Activated naive CD8-positive, alpha-beta T cell treated with anti-CD3 and anti-CD28 coated beads for 36 hours (primary cell): ENCODE measurements at regions not wholly inside any gene's neighbourhood (a gene's known extent, or its start where the extent isn't known, plus 50 kb on each side); places are given as distances from the start of the nearest gene placed in this dataset.

Experiments used
- DNase-seq: peaks from one replicate; pipeline ENCODE4 v3.0.0; 2021
- H3K27ac Mint-ChIP-seq: one replicate; pipeline ENCODE4 v1.8.0; 2022; ENCODE audit warnings: mild to moderate bottlenecking, moderate library complexity, mixed read lengths
- H3K27me3 Mint-ChIP-seq: one replicate; pipeline ENCODE4 v1.8.0; 2022; ENCODE audit warnings: mild to moderate bottlenecking, mixed read lengths
- H3K36me3 Mint-ChIP-seq: one replicate; pipeline ENCODE4 v1.8.0; 2021; ENCODE audit warnings: mild to moderate bottlenecking, mixed read lengths
- H3K4me1 Mint-ChIP-seq: one replicate; pipeline ENCODE4 v1.8.0; 2021; ENCODE audit warnings: mixed read lengths
- H3K4me3 Mint-ChIP-seq: one replicate; pipeline ENCODE4 v1.8.0; 2022; ENCODE audit warnings: mild to moderate bottlenecking, moderate library complexity, mixed read lengths
- H3K9me3 Mint-ChIP-seq: one replicate; pipeline ENCODE4 v1.8.0; 2022; ENCODE audit warnings: mixed read lengths

DNA sequence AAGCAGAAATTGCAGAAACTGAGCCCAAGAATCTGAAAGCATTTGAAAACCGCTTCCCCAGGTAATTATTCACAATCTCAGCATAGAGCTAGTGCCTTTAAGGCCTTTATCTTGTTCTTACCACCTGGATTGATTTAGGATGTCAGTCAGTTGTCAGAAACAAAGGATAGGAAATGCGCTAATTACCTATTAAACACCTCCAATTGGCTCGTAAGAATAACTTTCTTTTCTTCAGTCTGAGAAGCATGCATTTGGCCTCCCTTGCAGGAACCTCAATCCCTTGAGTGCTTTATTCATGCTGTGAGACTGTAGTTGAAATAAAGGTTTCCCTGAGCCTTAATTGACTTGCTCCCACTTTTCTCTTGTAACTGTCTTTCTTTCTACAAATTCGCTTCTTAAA is 400.3 kb upstream of the LRATD1 start:
- Mint-ChIP-seq H3K27ac (no peak overlapping the region), H3K27me3 (no peaks in the 10 kb centered on the region), H3K4me3 (no peak overlapping the region), H3K36me3 (no peaks in the 10 kb centered on the region), H3K9me3 (peaks cover 5% of the 10 kb centered on the region), H3K4me1 (no peaks in the 10 kb centered on the region)
- DNase-seq, result no peak

DNA sequence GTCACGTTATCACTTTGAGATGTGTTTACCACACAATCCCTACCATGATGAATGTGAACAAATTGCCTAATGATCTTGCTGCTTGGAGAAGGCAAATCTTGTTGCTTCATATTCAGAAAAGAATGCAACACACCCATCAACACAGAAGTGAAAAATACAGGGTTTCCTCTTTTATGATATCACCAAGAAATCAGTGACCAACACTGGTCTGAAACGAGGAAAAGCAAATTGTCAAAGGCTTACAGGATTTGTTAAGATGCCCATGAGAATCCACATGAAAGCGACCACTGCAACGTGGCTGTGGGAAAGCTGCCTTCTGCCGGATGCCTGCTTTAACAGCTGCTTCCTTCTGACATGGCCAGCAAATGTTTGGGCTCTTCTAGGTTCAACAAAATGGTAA is 397.6 kb upstream of the LRATD1 start:
- Mint-ChIP-seq H3K36me3 (no peaks in the 10 kb centered on the region), H3K27ac (no peak overlapping the region), H3K27me3 (no peaks in the 10 kb centered on the region), H3K9me3 (peaks cover 3% of the 10 kb centered on the region), H3K4me1 (no peaks in the 10 kb centered on the region), H3K4me3 (no peak overlapping the region)
- DNase-seq, result no peak

DNA sequence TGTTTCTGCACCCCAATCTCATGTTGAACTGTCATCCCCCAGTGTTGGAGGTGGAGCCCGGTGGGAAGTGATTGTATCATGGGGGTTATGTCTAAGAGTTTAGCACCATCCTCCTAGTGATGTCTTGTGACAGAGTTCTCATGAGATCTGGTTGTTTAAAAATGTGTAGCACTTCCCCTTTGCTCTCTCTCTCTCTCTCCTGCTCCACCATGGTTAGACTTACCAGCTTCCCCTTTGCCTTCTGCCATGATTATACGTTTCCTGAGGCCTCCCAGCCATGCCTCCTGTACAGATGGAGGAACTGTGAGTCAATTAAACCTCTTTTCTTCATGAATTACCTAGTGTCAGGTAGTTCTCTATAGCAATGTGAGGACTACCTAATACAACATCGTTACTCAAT is 396.9 kb upstream of the LRATD1 start:
- peaks cover 3% of the 10 kb centered on the region for H3K9me3 Mint-ChIP-seq
- H3K4me3 Mint-ChIP-seq, result no peak overlapping the region
- H3K36me3 Mint-ChIP-seq, result no peaks in the 10 kb centered on the region
- no peak for DNase-seq
- no peaks in the 10 kb centered on the region for H3K4me1 Mint-ChIP-seq
- H3K27me3 Mint-ChIP-seq, result no peaks in the 10 kb centered on the region
- H3K27ac Mint-ChIP-seq, result no peak overlapping the region

DNA sequence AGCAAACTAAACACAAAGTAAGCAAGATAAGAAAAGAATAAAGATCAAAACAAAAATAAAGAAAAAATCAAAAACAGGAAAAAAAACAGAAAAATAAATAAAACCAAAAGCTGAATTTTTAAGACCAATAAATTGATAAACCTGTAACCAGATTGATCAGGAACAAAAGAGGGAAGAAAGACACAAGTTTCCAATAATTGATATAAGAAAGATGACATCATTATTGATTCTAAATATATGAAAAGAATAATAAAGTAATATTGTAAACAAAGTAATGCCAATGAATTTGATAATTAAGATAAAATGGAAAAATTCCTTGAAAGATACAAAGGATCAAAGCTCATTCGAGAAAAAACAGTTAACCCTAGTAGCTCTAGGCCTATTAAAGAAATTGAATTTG is 394.6 kb upstream of the LRATD1 start:
- no peak overlapping the region for H3K27ac Mint-ChIP-seq
- peaks cover 3% of the 10 kb centered on the region for H3K9me3 Mint-ChIP-seq
- no peaks in the 10 kb centered on the region for H3K4me1 Mint-ChIP-seq
- H3K36me3 Mint-ChIP-seq, result no peaks in the 10 kb centered on the region
- no peak overlapping the region for H3K4me3 Mint-ChIP-seq
- no peak for DNase-seq
- no peaks in the 10 kb centered on the region for H3K27me3 Mint-ChIP-seq

DNA sequence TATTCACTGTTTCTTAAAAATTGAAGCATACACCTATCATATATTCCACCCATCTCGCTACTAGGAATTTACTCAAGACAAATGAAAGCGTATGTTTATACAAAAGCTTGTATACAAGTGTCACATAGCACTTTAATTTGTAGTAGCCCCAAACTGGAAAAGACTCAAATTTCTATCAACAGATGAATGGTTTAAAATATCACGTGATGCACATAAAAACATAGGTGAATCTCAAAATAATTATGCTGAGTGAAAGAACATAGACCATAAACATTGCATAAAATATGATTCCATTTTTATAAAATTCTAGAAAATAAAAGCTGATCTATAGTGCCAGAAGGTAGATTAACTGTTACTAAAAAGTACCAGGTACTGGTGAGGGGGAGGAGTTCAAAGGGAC is 392.9 kb upstream of the LRATD1 start:
- Mint-ChIP-seq H3K9me3 (peaks cover 2% of the 10 kb centered on the region), H3K36me3 (no peaks in the 10 kb centered on the region), H3K27me3 (no peaks in the 10 kb centered on the region), H3K4me1 (no peaks in the 10 kb centered on the region), H3K27ac (no peak overlapping the region), H3K4me3 (no peak overlapping the region)
- no peak for DNase-seq

DNA sequence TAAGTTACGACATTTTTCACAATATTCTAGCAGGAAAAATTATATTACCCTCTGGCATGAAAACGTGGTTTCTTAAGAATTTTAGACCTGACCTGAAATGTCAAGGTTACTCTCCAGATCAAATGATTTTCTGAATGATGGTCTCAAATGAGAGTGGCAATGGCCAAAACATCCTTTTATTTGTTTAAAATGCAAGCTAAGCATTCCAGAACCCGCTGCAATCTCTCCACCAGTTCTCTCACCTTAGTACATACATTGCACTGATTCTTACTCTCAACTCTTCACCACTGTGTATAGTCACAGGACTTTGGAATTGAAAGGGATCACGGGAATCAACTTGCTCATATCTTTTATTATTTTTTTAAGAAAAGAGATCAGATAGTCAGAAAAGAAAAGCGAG is 391.6 kb upstream of the LRATD1 start:
- Mint-ChIP-seq H3K4me1 (no peaks in the 10 kb centered on the region), H3K4me3 (no peak overlapping the region), H3K27ac (no peak overlapping the region), H3K36me3 (no peaks in the 10 kb centered on the region), H3K9me3 (no peaks in the 10 kb centered on the region), H3K27me3 (no peaks in the 10 kb centered on the region)
- no peak for DNase-seq

DNA sequence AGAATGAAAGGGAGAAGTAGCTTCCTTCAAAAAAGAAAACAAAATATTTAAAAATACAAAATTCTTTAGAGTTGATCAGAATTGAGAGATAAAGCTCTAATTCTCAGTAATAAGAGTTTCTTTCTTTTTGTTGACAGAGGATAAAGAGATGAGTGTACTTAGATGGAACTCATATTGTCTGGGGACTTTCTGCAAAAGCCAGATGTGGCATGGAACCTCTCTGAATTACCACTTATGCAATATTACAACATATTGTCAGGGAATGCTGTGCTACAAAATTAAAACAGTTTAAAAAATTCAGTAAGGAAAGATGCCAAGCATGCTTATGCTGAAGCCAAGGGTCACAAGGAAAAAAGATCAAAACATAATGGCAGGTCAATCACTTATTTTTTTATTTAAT is 386.6 kb upstream of the LRATD1 start:
- H3K36me3 Mint-ChIP-seq, result no peaks in the 10 kb centered on the region
- no peak overlapping the region for H3K4me3 Mint-ChIP-seq
- no peaks in the 10 kb centered on the region for H3K4me1 Mint-ChIP-seq

DNA sequence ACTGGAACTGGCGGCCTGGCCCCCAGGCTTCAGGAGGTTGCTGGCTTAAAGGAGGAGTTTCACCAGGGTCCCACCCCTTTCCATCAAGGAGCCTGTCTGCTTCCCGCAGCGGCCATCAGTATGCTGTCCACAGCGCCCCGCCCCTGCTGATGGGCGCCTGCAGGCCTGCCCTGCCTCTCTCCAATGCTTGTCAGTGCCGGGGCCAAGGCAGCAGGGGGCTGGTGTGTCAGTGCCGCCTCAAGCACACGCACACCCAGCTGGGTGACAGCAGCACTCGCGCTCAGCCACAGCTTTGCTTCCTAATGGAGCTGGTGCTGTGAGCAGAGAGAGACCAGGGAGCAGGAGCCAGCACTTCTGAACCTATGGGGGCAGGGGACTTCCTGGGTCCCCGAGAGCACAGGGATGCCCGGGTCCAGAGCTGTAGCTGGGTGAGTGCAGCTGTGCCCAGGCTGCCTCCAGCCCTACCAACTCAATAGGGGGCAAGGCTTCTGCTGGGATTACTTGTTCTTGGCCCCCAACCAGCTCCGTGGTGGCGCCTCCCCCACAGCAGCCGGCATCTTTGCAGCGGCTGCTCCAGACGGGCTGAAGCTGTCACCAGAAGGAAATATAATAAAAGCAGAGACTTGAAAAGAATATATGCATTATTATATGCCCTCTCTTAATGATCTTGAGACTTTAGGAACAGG is 377.2 kb upstream of the LRATD1 start:
- H3K4me1 Mint-ChIP-seq, result no peaks in the 10 kb centered on the region
- no peaks in the 10 kb centered on the region for H3K27me3 Mint-ChIP-seq
- no peak for DNase-seq
- no peak overlapping the region for H3K27ac Mint-ChIP-seq
- H3K36me3 Mint-ChIP-seq, result no peaks in the 10 kb centered on the region
- H3K4me3 Mint-ChIP-seq, result no peak overlapping the region
- peaks cover 5% of the 10 kb centered on the region for H3K9me3 Mint-ChIP-seq

More for the DNA sequence above, 386.6 kb upstream of the LRATD1 start:
- Mint-ChIP-seq H3K9me3 (no peaks in the 10 kb centered on the region), H3K27me3 (no peaks in the 10 kb centered on the region), H3K27ac (no peak overlapping the region)
- DNase-seq, result no peak

DNA sequence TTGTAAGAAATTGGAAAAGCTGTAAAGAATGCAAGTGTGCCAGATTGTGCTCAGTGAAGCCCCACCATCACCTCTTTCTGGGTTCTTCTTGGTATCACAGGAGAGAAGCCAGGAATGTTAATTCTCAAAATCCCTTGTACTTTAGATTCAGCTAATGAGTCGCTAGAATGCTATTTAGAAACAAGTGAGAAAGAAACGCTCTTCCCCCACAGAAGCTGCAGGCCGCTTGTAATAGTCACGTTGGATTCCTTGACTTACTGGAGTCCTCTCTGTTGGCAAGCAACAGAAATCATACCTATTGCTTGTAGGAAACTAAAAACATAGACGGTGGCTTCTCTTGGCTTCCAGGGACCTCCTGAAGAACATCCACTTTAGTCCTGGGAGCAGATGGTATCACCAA is 375.6 kb upstream of the LRATD1 start:
- H3K36me3 Mint-ChIP-seq, result no peaks in the 10 kb centered on the region
- H3K27ac Mint-ChIP-seq, result no peak overlapping the region
- DNase-seq, result no peak
- no peaks in the 10 kb centered on the region for H3K4me1 Mint-ChIP-seq
- H3K27me3 Mint-ChIP-seq, result no peaks in the 10 kb centered on the region
- peaks cover 1% of the 10 kb centered on the region for H3K9me3 Mint-ChIP-seq
- no peak overlapping the region for H3K4me3 Mint-ChIP-seq

DNA sequence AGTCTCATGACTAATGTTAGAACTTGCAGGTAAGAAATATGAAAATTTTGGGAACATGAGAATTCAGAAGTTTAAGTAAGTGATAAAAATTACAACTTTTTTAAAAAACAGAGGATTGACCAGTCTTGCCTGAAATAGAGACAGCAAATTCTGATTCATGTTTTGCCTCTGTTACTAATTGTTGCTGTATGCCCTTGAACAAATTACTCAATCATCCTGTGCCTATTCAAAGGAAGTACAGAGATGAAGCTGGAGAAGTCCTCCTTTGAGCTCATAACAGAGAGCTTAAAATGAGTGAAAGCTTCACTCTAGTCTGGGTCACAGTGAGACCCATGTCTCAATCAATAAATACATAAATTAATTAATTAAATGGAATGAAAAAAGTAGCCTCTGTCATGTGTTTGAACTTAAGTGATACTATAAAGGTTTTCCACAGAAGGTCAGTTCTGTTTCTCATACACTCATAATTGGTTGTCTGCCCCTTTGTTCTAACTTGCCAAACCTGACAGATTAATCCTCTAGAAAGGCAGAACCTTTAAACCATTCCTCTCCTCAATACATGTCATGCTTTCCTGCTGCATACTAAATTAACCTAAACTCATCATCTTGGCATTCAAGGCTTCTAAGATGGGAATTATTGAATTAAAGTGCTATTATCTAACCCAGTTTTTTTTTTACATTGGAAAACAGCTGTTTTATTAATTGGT is 374.6 kb upstream of the LRATD1 start:
- Mint-ChIP-seq H3K4me1 (no peaks in the 10 kb centered on the region), H3K4me3 (no peak overlapping the region), H3K9me3 (peaks cover 1% of the 10 kb centered on the region), H3K27me3 (no peaks in the 10 kb centered on the region), H3K36me3 (no peaks in the 10 kb centered on the region), H3K27ac (no peak overlapping the region)
- DNase-seq, result no peak

DNA sequence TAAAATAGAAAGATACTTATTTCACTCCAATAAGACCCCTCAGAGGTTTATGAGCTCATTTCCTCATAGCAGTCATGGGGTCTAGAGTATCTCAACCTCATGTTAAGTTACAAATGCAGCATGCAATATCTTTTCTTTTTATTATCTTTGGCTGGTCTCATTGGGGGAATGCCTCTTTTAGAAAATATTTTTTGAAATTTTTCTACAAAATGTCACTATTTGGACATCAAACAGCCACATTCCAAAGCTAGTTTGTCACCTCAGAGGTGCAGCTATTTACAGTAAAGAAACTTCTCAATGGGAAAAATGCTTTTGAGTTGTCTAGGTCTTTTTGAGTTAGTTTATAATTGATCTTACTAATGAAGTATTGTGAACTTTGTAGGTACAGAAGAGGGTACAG is 370.7 kb upstream of the LRATD1 start:
- no peaks in the 10 kb centered on the region for H3K9me3 Mint-ChIP-seq
- H3K27me3 Mint-ChIP-seq, result no peaks in the 10 kb centered on the region
- H3K4me1 Mint-ChIP-seq, result no peaks in the 10 kb centered on the region
- no peaks in the 10 kb centered on the region for H3K36me3 Mint-ChIP-seq
- H3K4me3 Mint-ChIP-seq, result no peak overlapping the region
- no peak overlapping the region for H3K27ac Mint-ChIP-seq
- DNase-seq, result no peak

DNA sequence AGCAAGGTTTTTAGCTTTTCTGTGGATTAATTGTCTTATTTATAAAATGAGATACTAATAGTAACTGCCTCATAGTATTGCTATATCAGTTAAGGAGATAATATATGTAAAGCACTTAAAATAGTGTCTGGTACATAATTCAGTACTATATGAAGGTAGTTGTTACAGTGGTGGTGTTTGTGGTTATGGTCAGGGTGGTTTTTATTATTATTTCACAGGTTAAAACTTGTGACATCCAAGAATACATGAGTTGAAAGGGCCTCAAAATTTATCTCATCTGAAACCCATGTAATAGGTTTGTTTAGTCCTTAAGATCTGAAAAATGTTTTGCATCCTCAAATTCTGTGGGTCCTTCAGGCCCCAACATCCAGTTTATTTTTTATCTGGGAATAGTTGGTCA is 369.5 kb upstream of the LRATD1 start:
- Mint-ChIP-seq H3K36me3 (no peaks in the 10 kb centered on the region), H3K27ac (no peak overlapping the region), H3K9me3 (no peaks in the 10 kb centered on the region), H3K4me1 (no peaks in the 10 kb centered on the region), H3K27me3 (no peaks in the 10 kb centered on the region), H3K4me3 (no peak overlapping the region)
- DNase-seq, result no peak

DNA sequence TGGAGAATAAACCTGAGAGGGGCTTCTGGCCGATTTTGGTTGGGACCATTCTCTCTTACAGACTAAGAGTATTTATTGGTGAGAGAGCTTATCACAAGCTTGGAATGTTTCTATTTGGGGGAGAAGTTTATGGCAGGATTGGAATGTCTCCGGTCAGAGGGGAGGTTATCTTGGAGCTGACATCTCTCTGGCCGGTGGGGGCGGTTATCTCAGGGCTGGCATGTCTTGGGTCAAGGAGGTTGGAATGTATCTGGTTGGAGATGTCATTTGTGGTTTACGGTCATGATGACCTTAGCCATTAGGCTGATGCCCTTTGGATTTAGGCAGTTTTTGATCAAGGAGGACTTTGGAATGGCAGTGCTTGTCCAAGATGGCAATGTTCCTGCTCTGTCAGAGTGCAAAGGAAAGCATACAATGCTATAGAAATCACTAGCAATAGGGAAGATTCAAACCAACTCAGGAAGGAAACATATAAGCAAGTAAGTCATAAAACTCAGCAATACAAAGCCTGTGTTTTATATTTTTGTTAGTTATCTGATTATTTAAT is 362.4 kb upstream of the LRATD1 start:
- H3K36me3 Mint-ChIP-seq, result no peaks in the 10 kb centered on the region
- no peaks in the 10 kb centered on the region for H3K4me1 Mint-ChIP-seq
- H3K9me3 Mint-ChIP-seq, result peaks cover 2% of the 10 kb centered on the region
- H3K27me3 Mint-ChIP-seq, result no peaks in the 10 kb centered on the region
- DNase-seq, result no peak
- no peak overlapping the region for H3K4me3 Mint-ChIP-seq
- no peak overlapping the region for H3K27ac Mint-ChIP-seq

DNA sequence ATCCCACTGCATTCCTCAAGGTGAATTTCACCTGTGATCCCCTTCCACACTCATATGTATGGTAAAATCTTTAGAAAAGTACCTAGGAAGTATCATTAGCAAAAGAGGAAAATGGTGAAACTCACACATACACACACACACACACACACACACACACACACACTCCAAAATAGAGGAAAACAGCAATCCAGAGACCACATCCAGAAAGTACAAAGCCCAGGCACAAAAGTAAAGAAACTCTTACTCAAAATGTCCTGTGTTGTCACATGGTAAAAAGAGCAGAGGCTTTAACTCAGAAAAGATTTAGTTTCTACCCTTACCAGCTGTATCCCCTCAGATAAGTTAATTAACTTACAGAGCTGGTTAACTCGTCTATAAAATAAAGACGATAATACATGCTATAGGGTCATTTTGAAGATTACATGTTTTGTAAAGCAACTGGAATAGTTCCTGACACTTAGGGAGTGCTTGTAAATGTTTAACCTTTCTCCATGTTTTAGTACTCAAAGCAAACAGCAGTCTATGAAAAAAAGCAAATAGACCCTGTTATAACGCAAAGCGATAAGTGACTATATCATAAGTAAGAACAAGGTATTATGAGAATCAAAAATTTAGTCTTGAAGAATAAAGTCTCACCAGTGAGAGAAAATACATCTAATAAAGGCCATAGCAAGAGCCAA is 360.0 kb upstream of the LRATD1 start:
- DNase-seq, result no peak
- H3K4me1 Mint-ChIP-seq, result no peaks in the 10 kb centered on the region

DNA sequence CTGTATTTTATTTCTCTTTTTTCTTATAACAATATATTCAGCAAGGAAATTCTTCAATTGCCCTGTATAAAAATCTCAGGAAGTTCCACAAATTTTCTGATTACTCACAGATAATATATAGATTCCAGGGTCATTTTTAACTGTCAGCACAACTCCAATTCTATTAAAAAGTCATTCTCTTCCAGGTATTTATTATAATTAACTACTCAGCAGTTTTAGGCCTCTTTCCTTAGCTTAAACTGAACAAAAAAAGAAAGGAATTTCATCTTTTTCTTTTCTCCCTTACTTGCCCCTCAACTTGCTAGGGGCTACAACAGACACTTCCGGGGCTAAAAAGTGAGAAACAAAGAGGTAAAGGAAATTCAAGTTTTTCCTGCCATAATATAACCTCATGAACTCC is 358.9 kb upstream of the LRATD1 start:
- H3K27ac Mint-ChIP-seq, result no peak overlapping the region
- H3K9me3 Mint-ChIP-seq, result peaks cover 3% of the 10 kb centered on the region
- no peaks in the 10 kb centered on the region for H3K4me1 Mint-ChIP-seq
- no peaks in the 10 kb centered on the region for H3K36me3 Mint-ChIP-seq
- H3K4me3 Mint-ChIP-seq, result no peak overlapping the region
- no peaks in the 10 kb centered on the region for H3K27me3 Mint-ChIP-seq
- DNase-seq, result no peak

More for the DNA sequence above, 360.0 kb upstream of the LRATD1 start:
- no peak overlapping the region for H3K27ac Mint-ChIP-seq
- H3K4me3 Mint-ChIP-seq, result no peak overlapping the region
- no peaks in the 10 kb centered on the region for H3K27me3 Mint-ChIP-seq
- no peaks in the 10 kb centered on the region for H3K36me3 Mint-ChIP-seq
- peaks cover 2% of the 10 kb centered on the region for H3K9me3 Mint-ChIP-seq
